Peyer's patch (tissue), 4 donors: ENCODE measurements at regions not wholly inside any gene's neighbourhood (a gene's known extent, or its start where the extent isn't known, plus 50 kb on each side); places are given as distances from the start of the nearest gene placed in this dataset.
"Not testable (repeated sequence)": the region's sequence is repeated elsewhere in the genome, so short reads cannot be mapped to it uniquely, and the experiment has no call there.

ENCODE experiments used
- DNase-seq, 3 donors: peaks; one replicate each; pipeline ENCODE4 v3.0.0-alpha.2; 2017 to 2019
- H3K27ac ChIP-seq, 4 donors: fragments of 200-600 bp; sonication (generic); one replicate each; pipeline ENCODE4 v1.5.1; 2016 to 2019
- H3K27me3 ChIP-seq, 2 donors: fragments of 200-600 bp; sonication (generic); one replicate each; pipeline ENCODE4 v1.5.1; 2019
- H3K36me3 ChIP-seq, 3 donors: fragments of 200-600 bp; sonication (generic); one replicate each; pipeline ENCODE4 v1.5.1; 2016 to 2019
- H3K4me1 ChIP-seq, 4 donors: fragments of 200-600 bp; sonication (generic); one replicate each; pipeline ENCODE4 v1.5.1; 2016 to 2019
- H3K4me3 ChIP-seq, 4 donors: fragments of 200-600 bp; sonication (generic); 1 replicate in 3 of 4; 2 replicates in 1 of 4; pipeline ENCODE4 v1.5.1; 2016 to 2019; ENCODE audit warnings: mild to moderate bottlenecking in 1 of 4
- H3K9me3 ChIP-seq, 4 donors: fragments of 200-600 bp; sonication (generic); one replicate each; pipeline ENCODE4 v1.5.1; 2016 to 2019; ENCODE audit warnings: mild to moderate bottlenecking in 1 of 4
- POLR2A ChIP-seq, 2 donors: fragments of 450-650 bp; IDR thresholded peaks; one replicate each; pipeline ENCODE4 v1.5.1; 2017; ENCODE audit warnings: antibody characterized with exemption in 2 of 2, mild to moderate bottlenecking in 2 of 2, moderate library complexity in 2 of 2
- TF ChIP-seq, protein P1 (sequence below), 6 experiments: fragments of 450-650 bp in 4 of 6; fragments of 200-600 bp in 2 of 6; sonication (generic) in 1 of 6; IDR thresholded peaks; one replicate each; pipeline ENCODE4 v1.5.1; 2017 to 2019; ENCODE audit warnings: antibody characterized with exemption in 6 of 6, mild to moderate bottlenecking in 3 of 6, moderate library complexity in 1 of 6

DNA sequence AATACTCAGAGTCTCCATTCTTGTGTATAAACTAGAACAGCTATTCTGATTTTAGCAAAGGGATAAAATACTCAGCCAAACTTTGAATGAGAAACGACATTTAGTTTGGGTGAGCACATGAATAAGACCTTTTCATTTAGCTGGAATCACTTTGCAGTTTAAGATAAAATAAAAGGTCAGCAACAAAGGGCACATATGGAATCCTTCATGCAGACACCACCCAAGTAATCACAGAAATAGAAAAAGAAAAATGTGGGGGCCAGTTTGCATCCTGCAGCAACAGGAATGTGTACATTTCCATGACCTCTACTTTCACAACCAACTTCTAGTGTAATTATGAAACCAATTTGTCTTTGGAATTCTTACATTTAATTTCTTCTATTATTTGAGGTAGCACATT lies 1637.4 kb downstream of the PCDH9 start:
- Histone ChIP-seq H3K4me1 (no peaks in the 10 kb centered on the region), H3K36me3 (no peaks in the 10 kb centered on the region), H3K27ac (no peak overlapping the region), H3K27me3 (no peaks in the 10 kb centered on the region), H3K9me3 (no peaks in the 10 kb centered on the region), H3K4me3 (no peak overlapping the region)
- DNase-seq, result no peak
- TF ChIP-seq, protein P1, sequence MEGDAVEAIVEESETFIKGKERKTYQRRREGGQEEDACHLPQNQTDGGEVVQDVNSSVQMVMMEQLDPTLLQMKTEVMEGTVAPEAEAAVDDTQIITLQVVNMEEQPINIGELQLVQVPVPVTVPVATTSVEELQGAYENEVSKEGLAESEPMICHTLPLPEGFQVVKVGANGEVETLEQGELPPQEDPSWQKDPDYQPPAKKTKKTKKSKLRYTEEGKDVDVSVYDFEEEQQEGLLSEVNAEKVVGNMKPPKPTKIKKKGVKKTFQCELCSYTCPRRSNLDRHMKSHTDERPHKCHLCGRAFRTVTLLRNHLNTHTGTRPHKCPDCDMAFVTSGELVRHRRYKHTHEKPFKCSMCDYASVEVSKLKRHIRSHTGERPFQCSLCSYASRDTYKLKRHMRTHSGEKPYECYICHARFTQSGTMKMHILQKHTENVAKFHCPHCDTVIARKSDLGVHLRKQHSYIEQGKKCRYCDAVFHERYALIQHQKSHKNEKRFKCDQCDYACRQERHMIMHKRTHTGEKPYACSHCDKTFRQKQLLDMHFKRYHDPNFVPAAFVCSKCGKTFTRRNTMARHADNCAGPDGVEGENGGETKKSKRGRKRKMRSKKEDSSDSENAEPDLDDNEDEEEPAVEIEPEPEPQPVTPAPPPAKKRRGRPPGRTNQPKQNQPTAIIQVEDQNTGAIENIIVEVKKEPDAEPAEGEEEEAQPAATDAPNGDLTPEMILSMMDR (IDR thresholded peaks at IDR 0.05), result no peak
- TF ChIP-seq POLR2A (IDR thresholded peaks at IDR 0.05), result no peak

DNA sequence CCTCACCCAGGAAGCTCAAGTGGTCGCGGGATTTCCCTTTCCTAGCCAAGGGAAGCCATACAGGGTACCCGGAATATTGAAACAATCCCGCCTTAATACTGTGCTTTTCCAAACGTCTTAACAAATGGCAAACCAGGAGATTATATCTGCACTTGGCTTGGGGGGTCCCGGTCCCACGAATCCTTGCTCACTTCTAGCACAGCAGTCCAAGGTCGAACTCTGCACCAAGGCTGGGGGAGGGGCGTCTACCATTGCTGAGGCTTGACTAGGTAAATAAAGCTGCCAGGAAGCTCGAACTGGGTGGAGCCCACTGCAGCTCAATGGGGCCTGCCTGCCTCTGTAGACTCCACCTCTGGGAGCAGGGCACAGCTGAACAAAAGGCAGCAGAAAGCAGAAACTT lies 1644.8 kb downstream of the PCDH9 start:
- no peaks in the 10 kb centered on the region for H3K36me3 ChIP-seq
- no peak for DNase-seq
- no peaks in the 10 kb centered on the region for H3K9me3 ChIP-seq
- no peaks in the 10 kb centered on the region for H3K4me1 ChIP-seq
- no peak overlapping the region for H3K4me3 ChIP-seq
- H3K27ac ChIP-seq, result no peak overlapping the region
- TF ChIP-seq, protein P1 (IDR thresholded peaks at IDR 0.05), result no peak
- no peak for TF ChIP-seq POLR2A (IDR thresholded peaks at IDR 0.05)
- no peaks in the 10 kb centered on the region for H3K27me3 ChIP-seq

DNA sequence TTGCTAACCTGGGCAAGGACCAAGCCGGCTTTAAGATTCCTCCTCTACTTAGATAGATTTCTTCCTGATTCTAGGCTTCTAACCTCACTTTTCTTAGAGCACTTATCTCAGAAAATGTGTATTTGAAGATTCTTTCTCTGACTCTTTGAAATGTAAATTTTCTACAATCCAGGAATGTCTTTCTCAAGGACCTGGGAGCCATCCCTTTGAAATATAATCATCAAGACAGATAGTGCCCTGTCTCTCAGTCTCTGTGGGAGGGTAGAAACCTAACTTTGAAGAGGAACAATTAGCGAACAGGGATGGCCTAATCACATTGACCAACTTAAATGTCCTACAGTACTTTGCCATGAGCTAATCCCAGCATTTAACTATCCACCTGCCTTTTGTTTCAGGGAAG lies 1646.0 kb downstream of the PCDH9 start:
- H3K27me3 ChIP-seq, result no peaks in the 10 kb centered on the region
- H3K9me3 ChIP-seq, result no peaks in the 10 kb centered on the region
- no peak overlapping the region for H3K4me3 ChIP-seq
- no peak for TF ChIP-seq POLR2A (IDR thresholded peaks at IDR 0.05)
- TF ChIP-seq, protein P1 (IDR thresholded peaks at IDR 0.05), result no peak
- H3K36me3 ChIP-seq, result no peaks in the 10 kb centered on the region
- H3K27ac ChIP-seq, result no peak overlapping the region
- DNase-seq, result no peak
- no peaks in the 10 kb centered on the region for H3K4me1 ChIP-seq

DNA sequence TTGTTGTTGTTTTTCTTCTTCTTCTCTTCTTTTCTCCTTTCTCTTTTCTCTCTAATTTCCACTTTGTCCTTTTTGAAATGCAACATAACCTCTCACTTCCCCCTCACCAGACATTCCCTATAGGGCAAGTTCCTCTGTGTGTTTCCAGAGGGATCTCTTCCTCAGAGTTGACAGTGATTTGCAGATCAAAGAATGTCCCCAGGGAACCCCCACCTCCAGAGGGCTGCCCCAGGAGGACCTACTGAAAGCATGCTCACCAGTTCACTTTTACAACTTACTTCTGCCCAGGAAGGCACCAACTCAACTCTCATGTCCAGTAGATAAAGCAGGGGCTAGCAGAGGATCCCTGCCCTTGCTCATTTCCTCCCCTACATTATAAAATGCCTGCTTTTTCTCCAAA lies 1648.0 kb downstream of the PCDH9 start:
- Histone ChIP-seq H3K9me3 (no peaks in the 10 kb centered on the region), H3K36me3 (no peaks in the 10 kb centered on the region), H3K27me3 (no peaks in the 10 kb centered on the region), H3K4me3 (no peak overlapping the region), H3K27ac (no peak overlapping the region), H3K4me1 (no peaks in the 10 kb centered on the region)
- TF ChIP-seq POLR2A (IDR thresholded peaks at IDR 0.05), result no peak
- TF ChIP-seq, protein P1 (IDR thresholded peaks at IDR 0.05), result no peak
- DNase-seq, result no peak

DNA sequence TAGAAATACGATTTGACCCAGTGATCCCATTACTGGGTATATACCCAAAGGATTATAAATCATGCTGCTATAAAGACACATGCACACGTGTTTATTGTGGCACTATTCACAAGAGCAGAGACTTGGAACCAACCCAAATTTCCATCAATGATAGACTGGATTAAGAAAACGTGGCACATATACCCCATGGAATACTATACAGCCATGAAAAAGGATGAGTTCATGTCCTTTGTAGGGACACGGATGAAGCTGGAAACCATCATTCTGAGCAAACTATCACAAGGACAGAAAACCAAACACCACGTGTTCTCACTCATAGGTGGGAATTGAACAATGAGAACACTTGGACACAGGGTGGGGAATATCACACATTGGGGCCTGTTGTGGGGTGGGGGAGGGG lies 1665.6 kb downstream of the PCDH9 start:
- not testable (repeated sequence) for H3K4me3 ChIP-seq, H3K9me3 ChIP-seq, H3K4me1 ChIP-seq, H3K27me3 ChIP-seq, H3K36me3 ChIP-seq, DNase-seq, H3K27ac ChIP-seq

DNA sequence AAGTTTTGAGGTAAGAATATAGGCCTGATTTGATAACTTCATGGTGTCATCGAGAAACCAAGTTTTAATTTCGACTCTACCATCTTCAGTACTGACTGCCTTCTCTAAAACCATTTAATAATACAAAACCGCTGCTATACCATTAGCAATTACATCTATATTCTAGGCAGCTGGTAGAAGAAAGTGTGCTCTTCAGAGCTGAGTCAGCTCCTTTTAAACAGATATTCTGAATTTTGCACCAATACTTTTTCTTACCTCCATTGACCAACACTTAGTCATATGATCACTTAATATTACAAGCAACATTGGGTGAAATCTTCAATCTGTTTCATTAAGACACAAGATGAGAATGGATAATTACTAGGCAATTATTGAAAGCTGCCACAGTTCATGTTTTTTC lies 1667.8 kb downstream of the PCDH9 start:
- H3K4me3 ChIP-seq, result no peak overlapping the region
- H3K27me3 ChIP-seq, result no peaks in the 10 kb centered on the region
- DNase-seq, result no peak
- TF ChIP-seq, protein P1 (IDR thresholded peaks at IDR 0.05), result no peak
- no peak for TF ChIP-seq POLR2A (IDR thresholded peaks at IDR 0.05)
- no peaks in the 10 kb centered on the region for H3K4me1 ChIP-seq
- no peak overlapping the region for H3K27ac ChIP-seq
- no peaks in the 10 kb centered on the region for H3K36me3 ChIP-seq
- H3K9me3 ChIP-seq, result no peaks in the 10 kb centered on the region
